GM19397 (cell line): ENCODE measurements at regions not wholly inside any gene's neighbourhood (a gene's known extent, or its start where the extent isn't known, plus 50 kb on each side); places are given as distances from the start of the nearest gene placed in this dataset.

Experiments
- ATAC-seq: cut with Tn5 transposase; IDR thresholded peaks from one replicate; pipeline ENCODE4 v1.9.1; 2021; ENCODE audit warnings: mild to moderate bottlenecking, moderate library complexity; ENCODE audit not compliant: unreplicated experiment

DNA sequence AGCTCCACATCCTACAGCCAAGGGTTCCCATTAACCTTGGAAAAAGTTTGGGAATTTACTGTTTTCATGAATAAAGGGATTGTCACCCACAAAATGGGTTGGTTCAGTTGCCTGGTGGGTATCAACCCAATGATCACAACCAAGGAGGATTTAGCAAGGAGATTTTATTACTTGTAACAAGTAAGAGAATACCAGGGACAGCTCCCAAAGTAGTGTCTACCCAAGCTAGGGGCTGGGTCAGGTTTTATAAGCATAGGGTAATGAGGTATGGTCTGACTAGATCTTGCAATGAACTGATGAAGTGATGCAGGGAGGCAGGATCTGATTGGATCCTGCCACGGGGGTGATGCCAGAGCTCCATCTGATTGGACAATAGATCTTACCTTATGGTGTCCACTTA lies 681.8 kb downstream of the SLC4A3 start:
- ATAC-seq, result no peak

DNA sequence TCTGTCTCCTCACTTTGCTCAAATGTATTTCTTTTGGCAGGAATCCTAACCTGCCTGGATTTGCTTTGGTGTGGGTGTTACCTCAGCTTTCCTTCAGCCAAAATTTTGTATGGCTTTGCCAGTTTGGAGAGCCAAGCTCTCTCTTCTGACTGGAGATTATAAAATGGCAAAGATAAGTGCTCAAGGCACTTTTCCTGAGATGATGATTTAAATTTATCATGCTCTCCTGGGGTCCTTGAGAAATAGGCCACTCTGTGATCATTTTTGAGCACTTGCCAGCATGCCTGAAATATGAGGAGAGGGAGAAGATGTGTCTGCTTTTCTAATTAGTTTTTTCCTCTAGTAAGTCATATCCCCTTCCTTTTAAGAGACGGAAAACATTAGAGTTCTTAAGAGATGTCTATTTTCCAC lies 683.0 kb downstream of the SLC4A3 start:
- ATAC-seq, result no peak

DNA sequence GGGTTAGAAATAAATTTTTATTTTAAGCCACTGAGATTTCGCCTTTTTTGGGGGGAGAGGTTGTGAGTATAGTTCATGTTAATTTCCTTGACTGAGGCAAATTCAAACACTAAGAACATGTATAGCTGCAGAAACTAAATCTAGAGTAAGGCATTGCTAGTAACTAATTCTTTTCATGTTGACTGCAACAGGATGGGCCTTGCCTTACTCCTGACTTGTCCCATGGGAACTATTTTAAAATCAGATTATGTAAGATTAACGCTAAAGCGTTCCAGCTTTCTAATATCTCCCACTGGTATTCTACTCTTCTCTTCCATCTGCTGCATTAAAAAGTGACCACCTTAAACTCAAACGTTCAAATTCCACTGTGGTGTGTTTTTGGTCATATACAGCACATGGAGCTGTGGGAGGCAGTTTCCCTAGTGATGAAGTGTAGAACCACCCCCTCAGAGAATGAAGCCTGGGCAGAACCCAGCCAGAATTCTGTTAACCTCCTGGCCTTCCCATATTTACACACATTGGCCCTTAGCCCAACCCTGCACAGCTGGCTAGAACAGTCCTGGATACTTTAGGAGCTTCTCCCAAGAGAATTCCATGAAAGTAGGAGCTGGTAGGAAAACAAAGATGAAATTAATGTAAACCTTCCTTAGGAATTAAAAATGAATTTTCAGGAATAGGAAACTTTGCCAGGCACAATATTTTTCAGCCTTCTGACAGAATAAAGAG lies 687.8 kb downstream of the SLC4A3 start:
- no peak for ATAC-seq

DNA sequence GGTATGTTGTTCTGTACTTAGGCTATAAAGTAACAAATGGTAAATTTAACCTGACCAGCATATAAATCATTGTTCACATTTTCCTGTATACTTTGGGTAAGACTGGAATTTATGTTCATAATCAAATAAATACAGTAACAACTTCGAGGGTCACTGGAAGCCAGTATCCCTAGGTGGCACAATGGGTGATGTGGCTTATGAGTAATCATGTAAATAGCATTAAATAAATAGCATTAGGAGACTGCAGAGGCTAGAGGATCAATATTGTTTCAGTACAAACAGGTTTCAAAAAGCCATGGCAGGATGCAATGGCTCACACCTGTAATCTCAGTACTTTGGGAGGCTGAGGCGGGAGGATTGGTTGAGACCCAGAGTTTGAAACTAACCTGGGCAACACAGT lies 690.6 kb downstream of the SLC4A3 start:
- no peak for ATAC-seq

DNA sequence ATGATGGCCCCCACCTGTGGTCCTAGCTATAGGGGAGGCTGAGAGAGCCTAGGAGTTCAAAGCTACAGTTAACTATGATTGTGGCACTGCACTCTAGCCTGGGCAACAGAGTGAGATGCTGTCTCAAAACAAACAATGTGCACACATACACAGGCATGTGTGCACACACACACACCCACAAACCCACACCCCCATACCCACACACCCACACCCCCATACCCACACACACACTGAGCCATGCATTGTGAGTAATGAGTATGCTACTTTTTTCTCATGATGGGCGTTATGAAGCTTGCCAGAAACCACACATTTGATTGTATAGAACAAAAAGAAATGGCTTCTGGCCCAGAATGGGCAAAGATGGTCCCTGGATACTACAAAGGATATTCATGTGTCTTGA lies 691.1 kb downstream of the SLC4A3 start:
- no peak for ATAC-seq

DNA sequence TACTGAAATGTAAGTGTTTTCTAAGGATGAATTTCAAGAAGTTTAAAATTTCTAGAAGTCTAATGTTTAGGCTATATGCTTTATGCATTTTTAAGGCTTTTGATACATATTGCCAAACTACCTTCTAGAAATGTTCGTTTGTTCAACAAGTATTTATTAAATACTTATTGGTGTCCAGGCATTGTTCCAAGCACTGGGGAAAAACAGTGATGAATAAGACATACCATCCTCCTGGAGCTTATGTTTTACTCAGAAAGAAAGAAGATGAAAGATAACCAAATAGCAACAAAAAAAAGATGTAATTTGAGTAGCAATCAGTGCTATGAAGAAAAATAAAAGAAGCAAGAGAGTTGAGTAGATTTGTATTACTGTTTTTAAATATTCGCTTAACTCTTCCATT lies 692.9 kb downstream of the SLC4A3 start:
- ATAC-seq, result no peak

DNA sequence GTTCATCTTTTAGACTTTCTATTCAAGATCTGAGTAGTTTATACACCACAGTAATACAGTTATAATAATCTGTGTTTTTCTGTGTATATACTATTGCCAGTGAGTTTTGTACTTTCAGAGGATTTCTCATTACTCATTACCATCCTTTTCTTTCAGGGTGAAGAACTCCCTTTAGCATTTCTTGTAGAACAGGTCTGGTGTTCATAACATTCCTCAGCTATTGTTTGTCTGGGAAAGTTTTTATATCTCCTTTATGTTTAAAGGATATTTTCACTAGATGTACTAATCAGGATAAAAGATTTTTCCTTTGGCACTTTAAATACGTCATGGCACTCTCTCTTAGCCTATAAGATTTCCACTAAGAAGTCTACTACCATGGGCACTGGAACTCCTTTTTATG lies 705.5 kb downstream of the SLC4A3 start:
- ATAC-seq, result no peak

DNA sequence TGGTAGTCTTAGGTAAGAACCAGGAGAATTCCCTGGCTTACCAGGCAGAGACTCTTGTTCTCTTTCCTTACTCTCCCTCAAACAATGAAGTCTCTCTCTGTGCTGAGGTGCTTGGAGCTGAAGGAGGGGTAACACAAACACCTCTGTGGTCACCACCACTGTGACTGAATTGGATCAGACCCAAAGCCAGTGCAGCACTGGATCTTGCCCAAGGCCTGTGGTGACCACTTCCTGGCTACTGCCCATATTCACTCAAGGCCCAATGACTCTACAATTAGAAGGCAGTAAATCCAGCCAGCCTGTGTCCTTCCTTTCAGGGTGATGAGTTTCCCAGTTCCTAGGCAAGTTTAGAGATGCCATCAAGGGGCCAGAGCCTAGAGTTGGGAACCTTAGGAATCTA lies 706.8 kb downstream of the SLC4A3 start:
- ATAC-seq, result no peak

DNA sequence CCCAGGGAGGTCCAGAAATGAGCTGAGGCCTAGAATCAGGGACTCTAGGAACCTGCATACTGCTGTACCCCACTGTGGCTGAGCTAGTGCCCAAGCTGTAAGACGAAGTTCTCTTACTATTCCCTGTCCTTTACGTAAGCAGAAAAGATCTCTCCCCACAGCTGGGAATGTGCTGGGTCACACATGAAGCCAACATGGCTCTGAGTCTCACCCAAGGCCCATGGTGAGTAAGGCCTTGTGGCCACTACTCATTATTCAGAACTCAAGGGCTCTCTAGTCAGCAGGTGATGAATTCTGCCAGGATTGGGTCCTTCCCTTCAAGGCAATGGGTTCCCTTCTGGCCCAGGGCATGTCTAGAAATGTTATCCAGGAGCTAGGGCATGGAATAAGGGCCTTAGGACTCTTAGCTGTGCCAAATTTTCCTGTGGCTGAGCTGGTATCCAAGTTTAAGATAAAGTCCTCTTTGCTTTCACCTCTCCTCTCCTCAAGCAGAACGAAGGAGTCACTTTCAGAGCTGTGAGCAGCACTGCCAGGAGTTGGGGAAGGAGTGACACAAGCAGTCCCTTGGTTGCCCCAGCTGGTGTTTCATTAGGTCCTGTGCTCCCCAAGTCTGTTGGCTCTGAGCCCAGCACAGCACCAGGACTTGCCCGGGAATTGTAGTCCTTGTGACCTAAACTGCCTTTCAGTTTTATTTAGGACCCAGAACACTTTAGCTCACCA lies 707.6 kb downstream of the SLC4A3 start:
- ATAC-seq, result no peak

DNA sequence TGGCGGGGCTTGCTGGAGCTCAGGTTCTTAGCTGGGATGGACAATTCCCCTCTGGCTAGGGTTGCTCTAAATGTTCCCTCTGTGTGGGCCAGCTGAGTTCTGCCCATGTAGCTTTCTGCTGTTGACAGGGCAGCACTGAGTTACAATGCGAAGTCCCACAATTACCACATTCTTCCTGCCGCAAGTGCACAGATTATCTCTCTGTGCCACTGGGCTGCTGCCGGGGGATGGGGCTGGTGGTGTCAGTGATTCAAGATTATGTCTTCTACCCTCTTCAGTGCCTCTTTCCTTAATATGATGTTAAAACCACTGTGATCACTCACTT lies 708.1 kb downstream of the SLC4A3 start:
- no peak for ATAC-seq

DNA sequence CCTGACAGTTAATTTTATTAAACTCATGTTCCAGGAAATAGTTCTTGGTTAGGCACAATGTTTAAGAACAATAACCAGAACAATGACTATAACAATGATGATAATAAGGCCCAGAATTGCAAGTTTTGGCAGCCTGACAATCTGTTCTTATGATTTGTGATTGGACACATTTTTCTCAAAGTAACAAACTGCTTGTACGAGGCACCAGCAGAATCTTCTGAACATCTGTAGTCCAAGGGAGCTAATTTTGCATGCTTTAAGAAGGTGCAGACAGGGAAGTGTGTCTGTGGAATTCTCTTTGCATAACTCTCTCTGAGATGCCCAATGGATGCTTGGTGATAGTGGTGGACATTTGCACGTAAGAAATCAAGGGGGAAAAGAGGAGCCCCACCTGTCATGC lies 709.3 kb downstream of the SLC4A3 start:
- no peak for ATAC-seq

DNA sequence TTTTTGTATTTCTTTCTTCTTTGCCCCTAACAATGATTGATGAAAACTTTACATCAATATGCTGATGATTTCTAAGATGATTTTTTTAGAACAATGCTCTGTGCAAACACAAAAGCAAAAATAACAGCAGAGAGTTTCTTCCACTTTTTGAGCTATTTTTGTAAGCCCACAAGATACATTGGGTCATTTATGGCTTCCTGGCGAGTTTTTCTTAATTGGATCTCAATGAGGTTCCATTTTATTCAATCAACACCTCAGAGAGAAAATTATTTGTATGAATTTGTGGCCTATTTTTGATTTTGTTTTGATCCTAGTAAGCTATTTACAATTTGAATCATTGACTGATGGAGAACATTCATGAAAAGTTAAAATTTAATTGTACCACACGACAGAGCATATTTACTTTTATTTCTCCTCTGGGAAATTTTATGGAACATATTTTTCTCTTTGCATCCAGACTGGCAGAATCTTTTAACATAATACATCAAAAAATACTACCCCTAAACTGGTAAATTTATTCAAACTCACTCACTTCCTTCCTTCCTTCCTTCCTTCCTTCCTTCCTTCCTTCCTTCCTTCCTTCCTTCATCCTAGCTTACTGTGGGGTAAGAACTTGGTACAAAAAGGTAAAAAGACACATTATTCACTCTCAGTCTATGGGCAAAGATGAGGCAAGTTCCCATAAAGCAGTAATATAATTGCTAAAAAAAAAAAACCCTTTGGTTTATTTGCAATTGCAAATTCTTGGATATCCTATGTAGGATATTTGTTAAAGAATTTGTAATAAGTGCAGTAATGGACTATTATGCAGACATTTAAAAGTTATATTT lies 710.4 kb downstream of the SLC4A3 start:
- no peak for ATAC-seq

DNA sequence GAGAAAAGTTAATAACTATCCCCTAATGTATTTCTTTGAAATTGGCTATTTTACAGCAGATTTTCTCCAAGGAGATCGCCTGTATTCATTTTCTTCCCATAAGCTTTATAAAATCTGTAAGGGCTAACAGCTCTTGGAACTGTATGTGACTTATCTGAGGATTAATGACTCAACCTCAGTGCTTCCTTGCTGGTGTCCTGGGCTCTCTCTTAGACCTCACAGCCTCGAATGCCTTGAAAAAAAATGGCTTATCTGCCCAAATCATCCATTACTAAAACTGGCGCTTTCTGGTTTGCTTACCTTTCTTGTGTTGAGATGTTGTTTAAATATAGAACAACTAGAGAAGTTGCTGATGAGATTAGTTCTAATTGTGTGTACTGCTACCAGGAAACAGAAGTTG lies 713.6 kb downstream of the SLC4A3 start:
- ATAC-seq, result no peak

DNA sequence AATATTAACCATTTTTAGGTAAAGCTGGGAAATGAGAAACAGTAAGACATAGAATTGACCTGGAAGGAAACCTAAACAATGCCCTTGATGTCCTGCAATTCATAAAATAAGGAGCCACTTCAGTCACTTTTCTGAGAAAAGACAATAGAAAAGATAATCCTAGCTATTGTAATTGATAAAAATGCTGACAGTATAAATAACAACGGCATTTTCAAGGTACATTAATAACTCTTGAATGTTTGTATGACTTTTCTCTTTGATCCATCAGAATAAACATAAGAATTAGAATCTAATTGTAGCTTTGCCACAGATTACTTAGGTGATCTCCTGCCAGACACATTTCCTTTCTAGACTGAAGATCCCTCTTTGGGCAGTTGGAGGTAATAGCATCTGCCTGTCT lies 719.5 kb downstream of the SLC4A3 start:
- no peak for ATAC-seq

DNA sequence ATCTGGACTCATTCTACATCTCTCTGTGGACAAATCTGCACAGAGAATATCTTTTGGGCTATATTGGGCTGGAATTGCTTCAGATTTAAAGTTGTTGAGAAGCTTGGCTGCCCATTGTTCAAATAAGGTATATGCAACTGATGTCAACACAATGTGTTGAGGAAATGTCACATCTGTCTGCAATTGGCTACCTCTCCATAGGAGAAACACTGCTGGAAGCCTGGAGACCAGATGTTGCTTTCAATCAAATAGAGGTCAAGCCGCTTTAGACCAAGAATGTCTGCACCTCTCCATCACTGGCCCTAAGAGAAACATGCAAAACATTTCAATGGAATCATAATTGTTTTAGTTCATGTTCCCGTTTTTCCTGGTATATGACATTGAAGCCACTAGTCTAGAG lies 720.2 kb downstream of the SLC4A3 start:
- no peak for ATAC-seq

DNA sequence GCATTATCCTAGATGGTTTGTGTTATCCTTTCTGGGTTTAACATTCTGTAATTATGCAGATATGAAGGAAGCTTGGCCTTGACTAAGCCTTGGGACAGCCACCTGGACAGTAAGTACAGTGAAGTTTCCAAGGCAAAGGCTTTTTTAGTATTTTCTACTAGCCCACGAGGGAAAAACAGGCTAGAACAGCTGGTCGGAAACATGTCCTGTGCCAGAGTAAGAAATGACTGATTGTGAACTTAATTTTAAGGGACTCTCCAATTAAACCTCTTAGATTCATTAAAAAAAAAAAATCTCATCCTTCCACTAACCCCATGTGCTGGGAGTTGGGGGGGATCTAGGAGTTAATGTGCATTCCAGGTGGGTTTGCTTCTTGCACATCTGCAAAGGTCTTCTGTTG lies 720.8 kb downstream of the SLC4A3 start:
- ATAC-seq, result no peak

DNA sequence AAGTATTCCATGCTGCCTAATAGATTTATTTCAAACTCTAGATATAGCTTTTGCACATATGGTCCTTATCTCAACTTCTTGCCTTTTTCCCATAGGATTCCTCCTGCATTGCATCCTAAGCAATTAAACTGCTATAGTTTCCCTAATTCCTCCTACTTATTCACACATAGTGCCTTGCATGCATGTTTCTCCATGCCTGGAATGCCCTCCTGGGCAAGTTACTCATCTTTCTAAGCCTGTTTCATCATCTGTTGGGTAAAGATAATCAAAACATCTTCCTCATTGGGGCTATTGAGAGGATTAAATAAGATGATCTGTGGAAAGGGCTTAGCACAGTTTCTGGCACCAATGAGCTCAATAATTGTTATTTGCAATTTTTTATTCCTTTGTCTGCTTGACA lies 726.5 kb downstream of the SLC4A3 start:
- ATAC-seq, result no peak

DNA sequence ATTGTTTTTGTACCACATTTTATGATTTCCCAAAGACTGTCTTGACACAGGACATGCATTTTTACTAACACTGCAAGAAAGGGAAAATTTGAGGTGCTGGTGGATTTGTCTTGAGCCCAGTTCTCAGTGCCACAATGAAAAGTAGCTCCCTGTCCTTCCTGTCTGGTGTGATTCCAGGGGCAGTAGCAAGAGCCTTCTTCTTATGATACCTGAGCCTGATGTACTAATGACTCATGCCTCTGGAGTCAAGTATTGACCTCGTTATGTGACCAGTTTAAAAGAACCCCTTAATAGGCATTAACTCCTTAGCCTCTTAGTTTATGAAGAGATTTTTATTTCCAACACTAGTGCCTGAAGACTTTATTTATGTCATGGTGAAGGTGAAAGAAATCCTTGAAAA lies 728.6 kb downstream of the SLC4A3 start:
- no peak for ATAC-seq

DNA sequence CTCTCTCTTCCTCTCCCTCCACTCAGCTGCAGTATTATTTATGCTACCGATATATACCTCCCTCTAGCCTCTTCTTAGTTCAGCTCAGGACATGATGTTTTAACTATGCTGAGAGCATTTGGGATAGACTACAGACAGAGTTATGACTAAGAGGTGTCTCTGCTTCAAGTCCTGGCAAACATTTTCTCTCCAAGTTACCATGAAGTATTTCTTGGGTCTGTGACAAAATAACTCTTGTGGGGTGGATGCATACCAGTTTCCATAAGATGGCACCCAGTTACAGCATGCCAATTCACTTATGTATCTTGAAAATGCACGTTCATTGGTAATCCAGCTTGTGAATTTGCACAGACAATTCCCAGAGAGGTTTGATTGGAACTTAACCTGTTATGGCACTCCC lies 737.6 kb downstream of the SLC4A3 start:
- ATAC-seq, result no peak

DNA sequence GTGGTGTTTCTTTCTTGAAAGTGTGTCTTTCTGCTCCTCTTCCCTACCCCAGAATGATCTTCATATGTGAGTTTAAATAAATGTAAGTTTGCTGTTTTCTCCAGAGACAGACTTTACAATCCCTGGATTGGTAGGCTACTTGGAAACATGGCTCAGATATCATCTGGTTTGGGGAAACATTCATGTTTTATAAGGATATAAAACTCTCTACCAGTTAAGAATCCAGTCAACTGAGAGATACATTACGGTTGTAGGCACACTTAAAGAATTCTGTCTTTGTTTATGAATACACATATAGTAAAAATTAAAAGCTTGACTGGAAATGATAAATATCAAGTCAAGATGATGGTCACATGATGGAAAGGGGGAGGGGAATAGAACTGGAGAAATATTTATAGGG lies 739.3 kb downstream of the SLC4A3 start:
- no peak for ATAC-seq

DNA sequence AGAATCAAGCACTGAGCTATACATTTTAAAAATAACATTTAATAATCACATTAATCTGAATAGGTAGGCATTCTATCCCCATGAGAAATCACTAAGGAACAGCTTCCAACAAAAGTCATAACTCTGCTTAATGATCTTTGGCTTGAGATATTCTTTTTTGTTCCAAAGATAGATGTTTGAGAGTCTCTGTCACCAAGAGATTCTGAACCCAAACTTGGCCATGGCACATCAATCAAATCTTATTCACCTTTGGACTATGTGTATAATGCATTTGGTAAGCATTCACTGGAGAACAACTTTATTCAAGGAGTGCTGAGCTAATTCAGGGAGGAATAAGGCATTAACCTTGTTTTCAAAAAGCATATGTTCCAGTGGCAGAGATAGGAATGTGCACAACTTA lies 743.3 kb downstream of the SLC4A3 start:
- ATAC-seq, result no peak

DNA sequence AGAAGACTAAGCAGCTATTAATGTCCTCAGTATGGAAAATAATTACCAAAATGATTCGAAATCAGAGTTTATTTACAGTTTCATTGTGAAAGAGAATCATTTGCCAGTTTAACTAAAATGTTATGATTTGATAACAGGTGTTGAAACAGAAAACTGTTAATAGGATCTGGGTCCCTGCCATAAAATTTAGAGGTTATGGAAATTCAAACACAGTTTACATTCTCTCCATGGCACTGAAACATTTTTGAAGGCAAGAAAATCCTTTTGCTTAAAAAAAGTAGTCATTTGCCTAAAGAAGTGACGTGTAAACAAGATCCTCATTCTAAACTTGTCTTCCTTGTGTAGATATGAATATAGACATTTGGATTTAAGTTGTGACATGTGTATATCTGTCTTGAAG lies 743.8 kb downstream of the SLC4A3 start:
- ATAC-seq, result no peak
